ENCODE measurements at regions not wholly inside any gene's neighbourhood (a gene's known extent, or its start where the extent isn't known, plus 50 kb on each side); places are given as distances from the start of the nearest gene placed in this dataset.
A peak's percentile ranks its signal among the peaks of the same experiment; 100 is the strongest.
"Not testable (repeated sequence)": the region's sequence is repeated elsewhere in the genome, so short reads cannot be mapped to it uniquely, and the experiment has no call there.

- no peak for DNase-seq
Observed at GRCh38 chr12:89154743-89155499, 197.4 kb downstream of the DUSP6 start.

GRCh38 chr12:89153341-89153740 lies 199.0 kb downstream of the DUSP6 start:
- DNase-seq = no peak

GRCh38 chr12:89151536-89151935 lies 200.8 kb downstream of the DUSP6 start:
- no peak for DNase-seq

- not testable (repeated sequence) for DNase-seq
Observed at GRCh38 chr12:89150789-89151188, 201.5 kb downstream of the DUSP6 start.

- no peak for DNase-seq
Observed at GRCh38 chr12:89140602-89141238, 211.6 kb downstream of the DUSP6 start.

- no peak for DNase-seq
Observed at GRCh38 chr12:89140141-89140540, 212.2 kb downstream of the DUSP6 start.

- DNase-seq = no peak
Observed at GRCh38 chr12:89139390-89139789, 212.9 kb downstream of the DUSP6 start.

GRCh38 chr12:89138048-89138852 lies 214.1 kb downstream of the DUSP6 start:
- no peak for DNase-seq

- no peak for DNase-seq
Observed at GRCh38 chr12:89135976-89136634, 216.2 kb downstream of the DUSP6 start.

- DNase-seq = no peak
Observed at GRCh38 chr12:89134213-89134770, 218.0 kb downstream of the DUSP6 start.

GRCh38 chr12:89129167-89129870 lies 223.0 kb downstream of the DUSP6 start:
- no peak for DNase-seq

GRCh38 chr12:89126712-89127111 lies 225.6 kb downstream of the DUSP6 start:
- no peak for DNase-seq

- DNase-seq = no peak
Observed at GRCh38 chr12:89122852-89123251, 229.4 kb downstream of the DUSP6 start.

GRCh38 chr12:89117448-89118034 lies 234.8 kb downstream of the DUSP6 start:
- DNase-seq = peak; percentile 18

GRCh38 chr12:89111964-89112363 lies 240.3 kb downstream of the DUSP6 start:
- DNase-seq = no peak

GRCh38 chr12:89108265-89108664 lies 244.0 kb downstream of the DUSP6 start:
- no peak for DNase-seq

GRCh38 chr12:89106950-89107349 lies 245.4 kb downstream of the DUSP6 start:
- DNase-seq = no peak

- DNase-seq = no peak
Observed at GRCh38 chr12:89105243-89105642, 247.1 kb downstream of the DUSP6 start.

GRCh38 chr12:89103831-89104230 lies 248.5 kb downstream of the DUSP6 start:
- DNase-seq = no peak

GRCh38 chr12:89101440-89101839 lies 250.9 kb downstream of the DUSP6 start:
- DNase-seq = no peak

GRCh38 chr12:89098441-89099112 lies 253.7 kb downstream of the DUSP6 start:
- peak; percentile 21 for DNase-seq
